NOMO-1 treated with dmso at 0.1 percent for 144 hours (cell line): ENCODE measurements at regions not wholly inside any gene's neighbourhood (a gene's known extent, or its start where the extent isn't known, plus 50 kb on each side); places are given as distances from the start of the nearest gene placed in this dataset.
"Not testable (repeated sequence)": the region's sequence is repeated elsewhere in the genome, so short reads cannot be mapped to it uniquely, and the experiment has no call there.

ENCODE experiments used
- DNase-seq: peaks from one replicate; lab custom pipeline; 2025; ENCODE audit not compliant: unreplicated experiment; lab: John Stamatoyannopoulos, UW

- no peak for DNase-seq
Observed at GRCh38 chr2:242043538-242044312, 174.2 kb downstream of the RTP5 start.

GRCh38 chr2:242044313-242044590, 174.7 kb downstream of the RTP5 start:
- DNase-seq: no peak

GRCh38 chr2:242045596-242046144, 176.1 kb downstream of the RTP5 start:
- not testable (repeated sequence) for DNase-seq

- DNase-seq: no peak
Observed at GRCh38 chr2:242046206-242046826, 176.8 kb downstream of the RTP5 start.

DNA sequence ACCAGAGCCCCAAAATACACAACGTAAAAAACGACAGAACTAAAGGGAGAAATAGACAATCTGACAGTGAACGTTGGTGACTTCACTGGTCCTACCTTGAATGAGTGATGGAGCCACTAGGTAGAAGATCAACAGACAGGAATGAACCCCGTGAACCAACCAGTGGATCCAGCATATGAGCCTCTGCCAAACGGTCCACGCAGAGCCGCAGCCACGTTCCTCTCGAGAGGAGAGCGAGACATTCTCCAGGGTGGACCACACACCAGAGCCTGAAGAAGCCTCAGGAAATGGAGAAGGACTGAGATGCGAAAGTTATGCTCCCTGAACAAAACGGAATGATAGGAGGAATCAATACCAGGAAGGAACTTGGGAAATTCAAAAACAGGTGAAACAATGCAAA, 178.4 kb downstream of the RTP5 start:
- DNase-seq: no peak

DNA sequence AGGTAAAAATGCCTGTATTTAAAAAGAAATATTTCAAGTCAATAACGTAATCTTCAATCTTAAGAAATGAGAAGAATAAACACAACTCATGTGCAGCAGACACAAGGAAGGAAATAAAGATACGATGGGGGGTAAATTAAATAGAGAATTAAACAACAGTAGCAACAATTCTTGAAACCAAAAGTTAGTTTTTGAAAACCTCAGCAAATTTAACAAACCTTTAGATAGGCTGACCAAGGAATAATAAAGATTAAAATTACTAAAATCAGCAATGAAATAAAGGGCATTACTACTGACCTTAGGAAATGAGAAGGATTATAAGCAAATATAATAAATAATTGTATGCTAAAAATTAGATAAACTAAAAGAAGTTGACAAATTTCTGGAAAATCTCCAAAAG, 178.9 kb downstream of the RTP5 start:
- no peak for DNase-seq

DNA sequence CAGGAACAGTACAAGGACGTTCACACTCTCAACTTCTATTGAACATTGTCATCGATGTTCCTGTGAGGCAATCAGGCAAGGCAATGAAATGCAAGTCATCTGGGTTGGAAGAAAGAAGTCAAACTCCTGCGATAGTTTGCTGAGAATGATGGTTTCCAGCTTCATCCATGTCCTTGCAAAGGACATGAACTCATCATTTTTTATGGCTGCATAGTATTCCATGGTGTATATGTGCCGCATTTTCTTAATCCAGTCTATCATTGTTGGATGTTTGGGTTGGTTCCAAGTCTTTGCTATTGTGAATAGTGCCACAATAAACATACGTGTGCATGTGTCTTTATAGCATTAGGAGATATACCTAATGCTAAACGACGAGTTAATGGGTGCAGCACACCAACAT, 180.0 kb downstream of the RTP5 start:
- DNase-seq: not testable (repeated sequence)

GRCh38 chr2:242051463-242051862, 181.9 kb downstream of the RTP5 start:
- DNase-seq: no peak

DNA sequence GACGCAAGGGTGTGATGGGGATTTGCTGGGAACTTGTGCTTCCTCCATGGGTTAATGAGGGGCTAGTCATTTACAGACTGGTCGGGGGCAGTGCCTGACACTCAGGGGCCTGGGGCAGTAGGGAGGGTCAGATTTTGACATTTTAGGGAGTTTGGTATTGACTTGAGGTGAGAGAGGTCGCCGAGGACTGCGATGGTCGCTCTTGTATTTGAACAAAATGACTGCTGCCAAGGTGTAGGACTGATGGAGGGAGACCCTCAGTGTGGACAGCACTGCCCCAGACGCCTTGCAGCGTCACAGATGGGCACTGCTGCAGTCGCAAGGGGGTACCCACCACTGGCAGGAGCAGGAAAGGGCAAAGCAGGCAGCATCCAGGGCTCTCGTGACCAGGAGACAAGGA, 182.9 kb downstream of the RTP5 start:
- no peak for DNase-seq

GRCh38 chr2:242053921-242054320, 184.4 kb downstream of the RTP5 start:
- DNase-seq: no peak

- DNase-seq: no peak
Observed at GRCh38 chr2:242054406-242054805, 184.9 kb downstream of the RTP5 start.

DNA sequence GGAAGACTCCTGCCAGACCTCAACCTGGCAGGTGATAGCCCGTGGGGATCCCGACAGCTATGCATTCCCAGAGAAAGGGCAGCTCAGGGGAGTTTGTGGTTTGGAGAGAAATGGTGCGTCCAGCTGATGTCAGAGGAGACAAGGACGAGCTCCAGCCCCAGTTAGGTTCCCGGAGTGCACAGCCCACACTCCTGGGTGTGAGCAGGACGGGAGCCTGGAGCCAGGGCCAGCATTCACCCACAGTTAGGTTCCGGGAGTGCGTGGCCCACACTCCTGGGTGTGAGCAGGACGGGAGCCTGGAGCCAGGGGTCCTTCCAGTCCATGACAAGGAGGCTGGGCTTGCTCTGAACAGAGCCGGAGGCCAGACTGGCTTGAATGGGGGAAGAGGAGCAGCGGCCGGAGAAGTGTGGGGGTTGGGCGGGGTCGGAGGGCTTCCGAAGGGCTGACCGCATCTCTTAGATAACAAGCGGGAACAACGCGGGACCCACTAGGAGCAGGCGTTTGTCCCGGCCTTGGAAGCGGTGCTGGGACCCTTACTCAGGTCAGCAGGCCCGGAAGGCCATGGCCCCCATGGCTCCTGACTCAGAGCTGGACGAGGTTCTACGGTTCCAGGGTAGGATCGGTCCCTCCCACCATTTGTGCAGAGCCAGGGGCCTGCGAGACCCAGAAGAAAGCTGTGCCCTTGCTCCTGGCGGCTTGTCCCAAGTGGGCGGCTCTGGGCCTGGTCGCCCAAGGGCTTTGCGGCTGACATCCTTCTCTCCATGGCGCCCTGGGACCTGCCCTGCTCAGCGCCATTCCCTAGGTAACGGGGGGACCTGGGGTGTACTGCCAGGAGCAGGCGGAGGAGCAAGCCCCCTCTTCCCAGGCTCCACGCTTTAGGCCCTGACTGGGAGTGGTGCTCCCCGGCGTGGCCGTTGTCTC, 185.6 kb downstream of the RTP5 start:
- DNase-seq: no peak

- DNase-seq: no peak
Observed at GRCh38 chr2:242056026-242056425, 186.5 kb downstream of the RTP5 start.

GRCh38 chr2:242056785-242057184, 187.3 kb downstream of the RTP5 start:
- DNase-seq: no peak

DNA sequence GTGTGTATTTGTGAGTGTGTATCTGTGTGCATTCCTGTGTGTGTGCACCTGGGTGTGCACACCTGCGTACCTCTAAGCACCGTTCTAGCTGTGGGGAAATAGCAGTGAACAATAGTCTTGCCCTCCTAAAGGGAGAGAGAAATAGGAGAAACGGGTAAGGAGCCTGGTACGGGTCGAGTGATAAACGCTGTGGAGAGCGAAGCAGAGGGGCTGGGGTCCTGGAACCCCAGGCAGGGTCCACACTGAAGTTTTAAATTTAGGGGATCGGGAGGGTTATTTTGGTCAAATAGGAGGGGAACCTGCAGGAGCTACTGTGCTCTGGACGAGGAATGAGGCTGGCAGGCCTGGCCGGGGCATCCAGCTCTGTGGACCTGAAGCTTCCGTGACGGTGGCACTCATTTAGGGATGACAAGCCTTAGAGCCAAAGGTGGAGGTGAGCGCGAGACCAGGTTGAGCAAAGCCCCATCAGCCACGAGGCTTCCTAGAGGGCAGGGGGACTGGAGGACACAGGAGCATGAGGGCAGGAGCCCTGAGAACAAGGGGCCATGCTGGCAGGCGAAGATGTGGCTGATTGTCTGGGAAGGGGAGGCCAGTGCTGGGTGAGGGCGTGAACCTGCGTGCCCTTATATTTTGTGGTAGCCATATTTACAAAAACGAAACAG, 188.0 kb downstream of the RTP5 start:
- no peak for DNase-seq

DNA sequence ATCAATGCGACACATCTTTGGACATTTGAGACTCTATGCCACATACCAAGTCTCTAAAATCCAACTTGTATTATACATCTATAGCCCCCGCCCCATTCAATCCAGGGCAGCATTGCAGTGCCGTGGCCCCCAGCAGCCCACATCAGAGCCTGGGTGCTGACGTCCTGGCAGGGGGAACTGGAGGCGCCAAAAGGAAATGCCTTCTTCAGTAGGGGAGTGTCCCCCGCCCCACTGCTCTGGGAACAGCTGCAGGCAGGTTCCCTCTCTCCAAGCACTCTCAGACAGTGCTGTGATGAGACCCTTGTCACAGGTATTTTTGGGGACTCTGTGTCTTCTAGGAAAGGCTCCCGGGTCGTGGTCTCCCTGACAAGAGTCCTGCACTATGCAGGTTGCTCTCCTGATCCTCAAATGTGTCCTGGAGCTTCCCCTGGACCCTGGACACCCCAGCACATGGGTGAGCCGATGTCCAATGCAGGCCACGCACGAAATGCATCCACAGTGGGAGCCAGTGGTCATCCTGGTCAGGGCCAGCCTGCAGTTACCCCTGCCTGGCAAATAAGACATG, 188.7 kb downstream of the RTP5 start:
- no peak for DNase-seq

DNA sequence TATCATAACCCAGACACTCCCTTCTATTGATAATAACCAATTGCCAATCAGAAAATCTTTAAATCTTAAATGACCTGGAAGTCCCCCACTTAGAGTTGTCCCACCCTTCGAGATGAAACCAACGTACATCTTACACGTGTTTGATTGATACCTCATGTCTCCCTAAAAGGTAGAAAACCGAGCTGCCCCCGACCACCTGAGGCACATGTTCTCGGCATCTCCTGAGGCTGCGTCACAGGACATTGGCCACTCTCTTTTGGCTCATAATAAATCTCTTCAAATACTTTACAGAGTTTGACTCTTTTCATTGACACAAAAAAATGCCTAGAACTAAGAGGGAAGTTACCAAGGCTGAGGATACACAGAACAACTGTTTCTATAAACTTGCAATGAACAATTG, 190.0 kb downstream of the RTP5 start:
- no peak for DNase-seq

DNA sequence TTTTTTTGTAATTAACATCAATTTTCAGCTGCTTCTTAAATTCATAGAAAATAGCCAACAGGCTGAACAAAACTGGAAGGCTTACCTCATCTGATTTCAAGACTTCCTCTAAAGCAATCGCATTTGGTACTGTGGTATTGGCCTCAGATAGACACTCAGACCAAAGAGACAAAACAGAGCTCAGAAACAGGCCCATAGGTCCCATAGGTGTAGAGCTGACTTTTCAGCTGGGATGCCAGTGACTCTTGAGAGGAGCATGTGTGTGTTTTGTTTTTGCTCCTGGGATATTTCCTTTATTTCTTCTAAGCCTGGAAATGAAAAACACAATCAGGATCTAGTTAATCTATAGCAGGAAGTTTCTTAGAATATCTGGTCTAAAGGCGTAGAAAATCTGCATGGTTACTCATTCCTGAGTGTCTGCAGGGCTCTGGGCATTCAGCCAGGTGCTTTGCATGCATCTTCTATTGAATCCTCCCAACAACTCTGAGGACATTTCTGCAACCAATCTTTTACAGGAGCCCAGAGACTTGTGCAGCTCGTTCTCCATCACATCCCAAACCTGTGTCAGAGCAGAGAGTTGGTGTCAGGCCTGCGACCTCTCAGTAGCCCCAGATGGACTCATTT, 190.8 kb downstream of the RTP5 start:
- DNase-seq: no peak

DNA sequence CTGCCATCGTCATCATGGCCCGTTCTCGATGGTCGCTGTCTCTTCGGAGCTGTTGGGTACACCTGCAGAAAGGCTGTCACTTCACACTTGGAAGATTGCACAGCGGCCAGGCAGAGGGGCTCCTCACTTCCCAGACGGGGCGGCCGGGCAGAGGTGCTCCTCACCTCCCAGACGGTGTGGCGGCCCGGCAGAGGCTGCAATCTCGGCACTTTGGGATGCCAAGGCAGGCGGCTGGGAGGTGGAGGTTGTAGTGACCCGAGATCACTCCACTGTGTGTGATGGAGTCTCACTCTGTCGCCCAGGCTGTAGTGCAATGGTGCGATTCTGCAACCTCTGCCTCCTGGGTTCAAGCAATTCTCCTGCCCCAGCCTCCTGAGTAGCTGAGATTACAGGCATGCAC, 192.4 kb downstream of the RTP5 start:
- not testable (repeated sequence) for DNase-seq

- DNase-seq: no peak
Observed at GRCh38 chr2:242063436-242063835, 193.9 kb downstream of the RTP5 start.
